OCI-LY1 (cell line): ENCODE measurements at regions not wholly inside any gene's neighbourhood (a gene's known extent, or its start where the extent isn't known, plus 50 kb on each side); places are given as distances from the start of the nearest gene placed in this dataset.

Experiments used
- H2AFZ ChIP-seq: fragments of 200-600 bp; sonication (generic), shearing (Covaris generic); 2 replicates; pipeline ENCODE4 v1.6.0; 2014; ENCODE audit warnings: antibody characterized with exemption, mild to moderate bottlenecking, low read length
- H3F3A ChIP-seq: fragments of 200-600 bp; sonication (generic), shearing (Covaris generic); 2 replicates; pipeline ENCODE4 v1.6.0; 2014; ENCODE audit warnings: mild to moderate bottlenecking, antibody characterized with exemption, low read length, moderate library complexity; ENCODE audit not compliant: insufficient read depth
- H3K27ac ChIP-seq: fragments of 200-600 bp; sonication (generic); 2 replicates; pipeline ENCODE4 v1.5.1; 2014; ENCODE audit warnings: low read length, mixed run types, mild to moderate bottlenecking, low read depth; ENCODE audit not compliant: poor library complexity, severe bottlenecking
- H3K27me3 ChIP-seq: fragments of 200-600 bp; sonication (generic); 2 replicates; pipeline ENCODE4 v1.6.0; 2014; ENCODE audit warnings: antibody characterized with exemption, mild to moderate bottlenecking, low read length, moderate library complexity; ENCODE audit not compliant: insufficient read depth
- H3K36me3 ChIP-seq: fragments of 200-600 bp; sonication (generic); 2 replicates; pipeline ENCODE4 v1.6.1; 2014; ENCODE audit warnings: mild to moderate bottlenecking, antibody characterized with exemption, low read length, moderate library complexity, mixed read lengths; ENCODE audit not compliant: insufficient read depth
- H3K4me1 ChIP-seq: fragments of 200-600 bp; sonication (generic); 2 replicates; pipeline ENCODE4 v1.5.1; 2014; ENCODE audit warnings: mild to moderate bottlenecking, low read length, moderate library complexity; ENCODE audit not compliant: insufficient read depth, severe bottlenecking
- H3K4me2 ChIP-seq: fragments of 200-600 bp; sonication (generic), shearing (Covaris generic); 2 replicates; pipeline ENCODE4 v1.6.1; 2014; ENCODE audit warnings: low read length
- H3K4me3 ChIP-seq: fragments of 200-600 bp; sonication (generic); 2 replicates; pipeline ENCODE4 v1.5.1; 2014; ENCODE audit warnings: low read length, low read depth, mild to moderate bottlenecking, mixed read lengths; ENCODE audit not compliant: poor library complexity, severe bottlenecking
- H3K79me2 ChIP-seq: fragments of 200-600 bp; shearing (Covaris generic); 2 replicates; pipeline ENCODE4 v1.6.1; 2016; ENCODE audit warnings: mixed run types, low read length, mixed read lengths; ENCODE audit not compliant: insufficient read depth
- H3K9ac ChIP-seq: fragments of 200-600 bp; sonication (generic), shearing (Covaris generic); 2 replicates; pipeline ENCODE4 v1.6.1; 2014; ENCODE audit warnings: mild to moderate bottlenecking, low read length, mixed read lengths
- H3K9me2 ChIP-seq: fragments of 200-600 bp; sonication (generic), shearing (Covaris generic); 2 replicates; pipeline ENCODE4 v1.6.1; 2014; ENCODE audit warnings: low read depth, mild to moderate bottlenecking, low read length, mixed read lengths
- H3K9me3 ChIP-seq: fragments of 200-600 bp; shearing (Covaris generic); 2 replicates; pipeline ENCODE4 v1.6.1; 2014; ENCODE audit warnings: low read length, mixed read lengths
- H4K20me1 ChIP-seq: fragments of 200-600 bp; sonication (generic), shearing (Covaris generic); 2 replicates; pipeline ENCODE4 v1.6.0; 2016; ENCODE audit warnings: mild to moderate bottlenecking, low read length; ENCODE audit not compliant: insufficient read depth
- EZH2 ChIP-seq: fragments of 200-600 bp; sonication (generic), shearing (Covaris generic); IDR thresholded peaks from 2 replicates; pipeline ENCODE4 v1.8.0; 2017; ENCODE audit warnings: borderline replicate concordance, mixed run types, mild to moderate bottlenecking, antibody characterized with exemption, low read length, moderate library complexity, mixed read lengths
- TF ChIP-seq, protein P1 (sequence below): fragments of 200-600 bp; sonication (generic), shearing (Covaris generic); IDR thresholded peaks from 2 replicates; pipeline ENCODE4 v1.5.1; 2017; ENCODE audit warnings: mild to moderate bottlenecking, antibody characterized with exemption, low read length, moderate library complexity, mixed read lengths

- TF ChIP-seq EZH2 = no peak
- TF ChIP-seq, protein P1, sequence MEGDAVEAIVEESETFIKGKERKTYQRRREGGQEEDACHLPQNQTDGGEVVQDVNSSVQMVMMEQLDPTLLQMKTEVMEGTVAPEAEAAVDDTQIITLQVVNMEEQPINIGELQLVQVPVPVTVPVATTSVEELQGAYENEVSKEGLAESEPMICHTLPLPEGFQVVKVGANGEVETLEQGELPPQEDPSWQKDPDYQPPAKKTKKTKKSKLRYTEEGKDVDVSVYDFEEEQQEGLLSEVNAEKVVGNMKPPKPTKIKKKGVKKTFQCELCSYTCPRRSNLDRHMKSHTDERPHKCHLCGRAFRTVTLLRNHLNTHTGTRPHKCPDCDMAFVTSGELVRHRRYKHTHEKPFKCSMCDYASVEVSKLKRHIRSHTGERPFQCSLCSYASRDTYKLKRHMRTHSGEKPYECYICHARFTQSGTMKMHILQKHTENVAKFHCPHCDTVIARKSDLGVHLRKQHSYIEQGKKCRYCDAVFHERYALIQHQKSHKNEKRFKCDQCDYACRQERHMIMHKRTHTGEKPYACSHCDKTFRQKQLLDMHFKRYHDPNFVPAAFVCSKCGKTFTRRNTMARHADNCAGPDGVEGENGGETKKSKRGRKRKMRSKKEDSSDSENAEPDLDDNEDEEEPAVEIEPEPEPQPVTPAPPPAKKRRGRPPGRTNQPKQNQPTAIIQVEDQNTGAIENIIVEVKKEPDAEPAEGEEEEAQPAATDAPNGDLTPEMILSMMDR = no peak
- no peaks in the 10 kb centered on the region for H3K4me1 ChIP-seq
- no peaks in the 10 kb centered on the region for H3K27me3 ChIP-seq
Observed at GRCh38 chr22:48645766-48646165, 1181.9 kb downstream of the BRD1 start.

DNA sequence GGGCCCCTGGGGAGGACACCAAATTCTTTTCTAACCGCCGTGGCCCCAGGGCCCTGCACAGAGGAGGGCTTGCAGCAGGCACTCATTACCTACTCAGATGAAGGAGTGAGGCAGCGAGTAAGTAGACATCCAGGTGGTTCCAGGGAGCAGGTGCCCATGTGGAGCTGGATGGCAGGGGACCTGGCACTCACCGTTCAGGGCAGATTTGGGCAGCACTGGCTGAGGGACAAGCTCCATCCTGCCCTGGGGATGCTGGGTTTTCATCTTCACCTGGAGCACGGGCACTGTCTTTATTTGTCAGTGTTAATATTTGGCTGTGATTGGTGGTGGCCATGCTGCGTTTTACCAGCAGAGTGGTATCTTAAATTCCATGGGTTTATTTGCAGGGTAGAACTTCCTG, 1182.7 kb downstream of the BRD1 start:
- Histone ChIP-seq H4K20me1 (no peaks in the 10 kb centered on the region), H3K4me3 (no peak overlapping the region), H3K27me3 (no peaks in the 10 kb centered on the region), H3K4me1 (no peaks in the 10 kb centered on the region), H3K79me2 (no peaks in the 10 kb centered on the region), H3K9me2 (no peaks in the 10 kb centered on the region), H3K9ac (no peak overlapping the region), H3K9me3 (no peaks in the 10 kb centered on the region), H3K4me2 (no peak overlapping the region), H3K36me3 (no peaks in the 10 kb centered on the region), H3F3A (no peaks in the 10 kb centered on the region), H2AFZ (no peak overlapping the region), H3K27ac (no peak overlapping the region)
- no peak for TF ChIP-seq EZH2
- TF ChIP-seq, protein P1 = no peak

More at GRCh38 chr22:48645766-48646165, 1181.9 kb downstream of the BRD1 start:
- Histone ChIP-seq H3K9me3 (no peaks in the 10 kb centered on the region), H3K36me3 (no peaks in the 10 kb centered on the region), H3K27ac (no peak overlapping the region), H4K20me1 (no peaks in the 10 kb centered on the region), H3K9me2 (no peaks in the 10 kb centered on the region), H3F3A (no peaks in the 10 kb centered on the region), H2AFZ (no peak overlapping the region), H3K9ac (no peak overlapping the region), H3K4me3 (no peak overlapping the region), H3K79me2 (no peaks in the 10 kb centered on the region), H3K4me2 (no peak overlapping the region)

- H3K4me1 ChIP-seq = no peaks in the 10 kb centered on the region
- TF ChIP-seq, protein P1 = no peak
- TF ChIP-seq EZH2 = no peak
- H3F3A ChIP-seq = no peaks in the 10 kb centered on the region
- no peak overlapping the region for H3K27ac ChIP-seq
- no peaks in the 10 kb centered on the region for H3K36me3 ChIP-seq
- H3K9me3 ChIP-seq = no peaks in the 10 kb centered on the region
- H3K4me2 ChIP-seq = no peak overlapping the region
- no peak overlapping the region for H3K9ac ChIP-seq
- H3K9me2 ChIP-seq = no peaks in the 10 kb centered on the region
- H3K4me3 ChIP-seq = no peak overlapping the region
- H4K20me1 ChIP-seq = no peaks in the 10 kb centered on the region
- H3K79me2 ChIP-seq = no peaks in the 10 kb centered on the region
- no peaks in the 10 kb centered on the region for H3K27me3 ChIP-seq
- no peak overlapping the region for H2AFZ ChIP-seq
Observed at GRCh38 chr22:48644108-48644507, 1183.6 kb downstream of the BRD1 start.
